SK-N-SH treated with all-trans-retinoic acid at 6 μM for 48 hours (cell line): ENCODE measurements at regions not wholly inside any gene's neighbourhood (a gene's known extent, or its start where the extent isn't known, plus 50 kb on each side); places are given as distances from the start of the nearest gene placed in this dataset.

Source experiments
- ATAC-seq: fragments of 200-7000 bp; cut with Tn5 transposase; 3 replicates; pipeline ENCODE4 v1.9.1; 2020; ENCODE audit warnings: mild to moderate bottlenecking, moderate library complexity
- ARNTL ChIP-seq: fragments of 450-650 bp; formaldehyde crosslinking; IDR thresholded peaks from 2 replicates; pipeline ENCODE4 v1.5.0; 2020; ENCODE audit warnings: low read depth, mild to moderate bottlenecking, moderate library complexity, borderline replicate concordance
- CREB5 ChIP-seq: fragments of 250-450 bp; sonication (Bioruptor Pico); IDR thresholded peaks from 2 replicates; pipeline ENCODE4 v1.5.1; 2020; ENCODE audit warnings: low read depth, mild to moderate bottlenecking, moderate library complexity
- CSDC2 ChIP-seq: fragments of 250-450 bp; sonication (Bioruptor Pico); IDR thresholded peaks from 2 replicates; pipeline ENCODE4 v1.5.0; 2020; ENCODE audit warnings: mild to moderate bottlenecking, moderate library complexity
- ESRRG ChIP-seq: fragments of 250-450 bp; sonication (Bioruptor Pico); IDR thresholded peaks from 2 replicates; pipeline ENCODE4 v1.6.1; 2021; ENCODE audit warnings: mild to moderate bottlenecking
- ISL1 ChIP-seq: fragments of 250-450 bp; sonication (Bioruptor Pico); IDR thresholded peaks from 2 replicates; pipeline ENCODE4 v2.1.2; 2022; ENCODE audit warnings: mild to moderate bottlenecking, moderate library complexity
- OSR1 ChIP-seq: fragments of 250-450 bp; sonication (Bioruptor Pico); IDR thresholded peaks from 2 replicates; pipeline ENCODE4 v1.8.0; 2022; ENCODE audit warnings: moderate library complexity, mild to moderate bottlenecking, inconsistent platforms
- PATZ1 ChIP-seq: fragments of 250-450 bp; sonication (Bioruptor Pico); IDR thresholded peaks from 2 replicates; pipeline ENCODE4 v1.8.0; 2020; ENCODE audit warnings: mild to moderate bottlenecking, moderate library complexity, borderline replicate concordance
- POU6F1 ChIP-seq: fragments of 250-450 bp; sonication (Bioruptor Pico); IDR thresholded peaks from 2 replicates; pipeline ENCODE4 v1.8.0; 2021; ENCODE audit warnings: low read depth, mild to moderate bottlenecking, moderate library complexity, borderline replicate concordance
- RARB ChIP-seq: fragments of 250-450 bp; sonication (Bioruptor Pico); IDR thresholded peaks from 2 replicates; pipeline ENCODE4 v1.8.0; 2021; ENCODE audit warnings: mild to moderate bottlenecking, moderate library complexity
- SNAI2 ChIP-seq: fragments of 250-450 bp; sonication (Bioruptor Pico); IDR thresholded peaks from 2 replicates; pipeline ENCODE4 v1.5.0; 2020; ENCODE audit warnings: mild to moderate bottlenecking, moderate library complexity
- TCF4 ChIP-seq: fragments of 250-450 bp; sonication (Bioruptor Pico); IDR thresholded peaks from 2 replicates; pipeline ENCODE4 v1.8.0; 2021; ENCODE audit warnings: mild to moderate bottlenecking, moderate library complexity, borderline replicate concordance
- TSHZ2 ChIP-seq: fragments of 250-450 bp; sonication (Bioruptor Pico); IDR thresholded peaks from 2 replicates; pipeline ENCODE4 v1.5.0; 2020; ENCODE audit warnings: mild to moderate bottlenecking, moderate library complexity
- ZC3H10 ChIP-seq: fragments of 250-450 bp; sonication (Bioruptor Pico); IDR thresholded peaks from 2 replicates; pipeline ENCODE4 v1.5.1; 2021; ENCODE audit warnings: mild to moderate bottlenecking, moderate library complexity
- ZFP3 ChIP-seq: fragments of 250-450 bp; sonication (Bioruptor Pico); IDR thresholded peaks from 2 replicates; pipeline ENCODE4 v1.5.0; 2020; ENCODE audit warnings: mild to moderate bottlenecking, moderate library complexity
- ZFP30 ChIP-seq: fragments of 450-650 bp; formaldehyde crosslinking; IDR thresholded peaks from 2 replicates; pipeline ENCODE4 v1.5.0; 2022; ENCODE audit warnings: mild to moderate bottlenecking, moderate library complexity
- ZNF565 ChIP-seq: fragments of 450-650 bp; formaldehyde crosslinking; conservative IDR thresholded peaks from 2 replicates; pipeline ENCODE4 v1.5.0; 2020; ENCODE audit warnings: low read depth, mild to moderate bottlenecking, moderate library complexity
- ZNF70 ChIP-seq: fragments of 450-650 bp; formaldehyde crosslinking; IDR thresholded peaks from 2 replicates; pipeline ENCODE4 v1.5.0; 2020; ENCODE audit warnings: mild to moderate bottlenecking, moderate library complexity
- ZNF8 ChIP-seq: fragments of 450-650 bp; formaldehyde crosslinking; IDR thresholded peaks from 2 replicates; pipeline ENCODE4 v1.5.0; 2020; ENCODE audit warnings: mild to moderate bottlenecking, moderate library complexity

GRCh38 chr3:94345101-94345500, 282.2 kb downstream of the NSUN3 start:
- no peak for TF ChIP-seq CSDC2
- TF ChIP-seq ZFP30 (CRISPR knock-in tag), result no peak
- no peak for TF ChIP-seq ZFP3 (CRISPR knock-in tag)
- TF ChIP-seq ZNF565 (CRISPR knock-in tag), result no peak
- TF ChIP-seq TSHZ2, result no peak
- no peak for TF ChIP-seq OSR1
- no peak for TF ChIP-seq POU6F1
- TF ChIP-seq ZNF8 (CRISPR knock-in tag), result no peak
- TF ChIP-seq ESRRG (CRISPR knock-in tag), result no peak
- TF ChIP-seq TCF4 (CRISPR knock-in tag), result no peak
- no peak for TF ChIP-seq ISL1 (CRISPR knock-in tag)
- TF ChIP-seq SNAI2 (CRISPR knock-in tag), result no peak
- TF ChIP-seq RARB (CRISPR knock-in tag), result no peak
- TF ChIP-seq ZNF70 (CRISPR knock-in tag), result no peak
- no peak for ATAC-seq

DNA sequence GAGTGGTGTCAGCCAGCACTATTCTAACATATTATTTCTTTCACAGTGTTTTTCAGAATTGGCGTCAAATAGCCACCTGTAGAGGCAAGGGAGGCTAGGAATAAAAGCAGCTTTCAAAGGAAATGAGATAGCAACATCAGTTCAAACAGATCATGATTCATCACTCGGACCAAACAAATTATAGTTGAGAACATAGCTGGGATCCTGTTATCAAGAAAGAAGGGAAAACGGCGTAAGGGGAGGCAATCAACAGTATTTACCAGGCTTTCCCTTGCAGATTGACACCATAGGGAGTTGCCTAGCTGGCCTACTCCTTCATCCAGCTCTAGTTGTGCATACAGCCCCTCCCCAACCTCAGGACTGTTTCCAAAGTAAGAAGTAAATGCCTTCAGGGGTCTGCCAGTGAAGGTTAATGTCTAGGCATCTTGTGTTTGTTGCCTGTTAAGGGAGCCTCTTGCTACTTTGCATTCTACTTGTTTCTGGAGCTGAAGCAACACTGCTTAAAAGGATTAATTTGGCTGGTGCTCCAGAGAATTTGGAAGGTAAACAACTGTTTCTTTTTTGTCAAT, 286.5 kb downstream of the NSUN3 start:
- TF ChIP-seq RARB (CRISPR knock-in tag) (no peak), ISL1 (CRISPR knock-in tag) (no peak), ZC3H10 (CRISPR knock-in tag) (no peak), ZNF70 (CRISPR knock-in tag) (no peak), PATZ1 (CRISPR knock-in tag) (no peak)
- ATAC-seq, result no peak

DNA sequence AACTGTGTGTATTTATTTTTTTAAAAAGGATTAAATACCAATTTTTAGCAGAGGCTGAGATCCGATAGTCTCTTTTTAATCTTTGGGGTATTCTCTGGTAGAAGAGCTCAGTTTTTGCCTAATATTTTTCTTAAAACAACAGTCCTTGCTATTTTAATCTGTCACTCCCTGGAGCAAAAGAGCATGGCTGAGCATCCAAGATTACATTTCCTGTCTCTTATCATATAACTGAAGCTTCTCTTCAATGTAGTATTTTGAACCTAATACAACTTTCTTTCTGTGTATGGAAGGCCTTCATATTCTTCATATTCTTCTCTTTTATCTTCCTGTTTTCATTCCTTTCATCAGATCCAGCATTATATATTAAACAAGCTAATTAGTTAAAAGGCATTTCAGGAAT, 293.7 kb downstream of the NSUN3 start:
- TF ChIP-seq ARNTL (CRISPR knock-in tag), result no peak
- TF ChIP-seq POU6F1, result no peak
- no peak for TF ChIP-seq PATZ1 (CRISPR knock-in tag)
- no peak for TF ChIP-seq ZNF70 (CRISPR knock-in tag)
- ATAC-seq, result no peak

GRCh38 chr3:94359996-94360395, 297.1 kb downstream of the NSUN3 start:
- TF ChIP-seq CSDC2 (no peak), CREB5 (CRISPR knock-in tag) (no peak), ZFP30 (CRISPR knock-in tag) (no peak), ZNF70 (CRISPR knock-in tag) (no peak), SNAI2 (CRISPR knock-in tag) (no peak), TCF4 (CRISPR knock-in tag) (no peak)
- no peak for ATAC-seq
